ENCODE measurements at regions not wholly inside any gene's neighbourhood (a gene's known extent, or its start where the extent isn't known, plus 50 kb on each side); places are given as distances from the start of the nearest gene placed in this dataset.

GRCh38 chrX:76228499-76228898 lies 55.6 kb downstream of the PBDC1 start:
- DNase-seq (ENCODE audit: extremely low read depth in 1 of 11, low read depth in 9 of 11, low spot score in 4 of 11) = no peak

- no peak for DNase-seq (ENCODE audit: extremely low read depth in 1 of 11, low read depth in 9 of 11, low spot score in 4 of 11)
These were observed 76.0 kb downstream of the PBDC1 start for GRCh38 chrX:76248901-76249300.

- DNase-seq (ENCODE audit: extremely low read depth in 1 of 11, low read depth in 9 of 11, low spot score in 4 of 11) = peak in 8 of 11 donors; percentile 8 to 34 (median 23)
These were observed 80.6 kb downstream of the PBDC1 start for GRCh38 chrX:76253432-76253831.

DNA sequence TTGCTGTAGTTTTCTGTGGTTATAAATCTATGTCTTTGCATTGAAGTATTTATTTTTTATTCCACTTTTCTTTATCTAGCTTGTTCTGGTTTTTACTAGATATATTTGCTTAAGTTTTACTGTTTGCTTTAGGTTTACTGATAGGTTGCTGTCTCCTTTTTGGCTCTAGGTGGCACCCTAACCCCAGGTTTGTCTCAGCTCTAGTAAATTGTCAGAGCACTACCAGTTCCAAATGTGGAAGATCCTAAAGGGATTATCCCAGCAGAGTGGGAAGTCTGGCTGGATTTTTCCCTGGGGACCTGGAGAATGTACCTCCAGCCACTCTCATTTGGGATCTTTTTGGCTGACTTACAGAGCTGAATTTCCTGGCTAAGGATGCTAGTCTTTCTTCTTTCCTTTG lies 106.1 kb downstream of the PBDC1 start:
- DNase-seq (ENCODE audit: extremely low read depth in 1 of 11, low read depth in 9 of 11, low spot score in 4 of 11) = peak in 9 of 11 donors; percentile 7 to 36 (median 20)
